Mesenchymal stem cell (in vitro differentiated cells and primary cell): ENCODE measurements at regions not wholly inside any gene's neighbourhood (a gene's known extent, or its start where the extent isn't known, plus 50 kb on each side); places are given as distances from the start of the nearest gene placed in this dataset.

Experiments used
- DNase-seq: peaks from one replicate; pipeline ENCODE4 v3.0.0-alpha.2; 2013
- H2AFZ ChIP-seq: one replicate; pipeline ENCODE4 v1.6.1; 2013; ENCODE audit warnings: low read depth, mild to moderate bottlenecking, control low read depth, inconsistent platforms, low read length, moderate library complexity
- H2AK5ac ChIP-seq: 2 replicates; pipeline ENCODE4 v1.6.1; 2013; ENCODE audit warnings: low read length, moderate library complexity, mild to moderate bottlenecking, inconsistent platforms; ENCODE audit not compliant: severe bottlenecking
- H2BK120ac ChIP-seq: one replicate; pipeline ENCODE4 v1.6.1; 2013; ENCODE audit warnings: low read depth, mild to moderate bottlenecking, inconsistent platforms, low read length, moderate library complexity
- H2BK12ac ChIP-seq, 2 experiments: one replicate each; pipeline ENCODE4 v1.6.1; 2013; ENCODE audit warnings: inconsistent platforms in 2 of 2, low read length in 2 of 2, mild to moderate bottlenecking in 2 of 2, moderate library complexity in 2 of 2, control low read depth in 1 of 2
- H2BK15ac ChIP-seq: one replicate; pipeline ENCODE4 v1.6.1; 2013; ENCODE audit warnings: mild to moderate bottlenecking, low read depth, inconsistent platforms; ENCODE audit not compliant: poor library complexity, severe bottlenecking
- H2BK5ac ChIP-seq: 2 replicates; pipeline ENCODE4 v1.6.1; 2013; ENCODE audit warnings: low read depth, mild to moderate bottlenecking, low read length, control low read depth, inconsistent platforms; ENCODE audit not compliant: poor library complexity, severe bottlenecking
- H3K14ac ChIP-seq, 2 experiments: one replicate each; pipeline ENCODE4 v1.6.1; 2013; ENCODE audit warnings: inconsistent platforms in 2 of 2, low read length in 2 of 2, control low read depth in 1 of 2, mild to moderate bottlenecking in 1 of 2, moderate library complexity in 1 of 2
- H3K18ac ChIP-seq, 2 experiments: one replicate each; pipeline ENCODE4 v1.6.1; 2013; ENCODE audit warnings: inconsistent platforms in 2 of 2, low read length in 2 of 2, control low read depth in 1 of 2, low read depth in 1 of 2, mild to moderate bottlenecking in 1 of 2
- H3K23ac ChIP-seq, 2 experiments: one replicate each; pipeline ENCODE4 v1.6.1; 2013; ENCODE audit warnings: inconsistent platforms in 2 of 2, low read length in 2 of 2, mild to moderate bottlenecking in 2 of 2, moderate library complexity in 2 of 2, control low read depth in 1 of 2
- H3K27ac ChIP-seq: 2 replicates; pipeline ENCODE4 v1.5.1; 2013; ENCODE audit warnings: mild to moderate bottlenecking, moderate library complexity, low read length, control low read depth, inconsistent platforms; ENCODE audit not compliant: poor library complexity, severe bottlenecking
- H3K27me3 ChIP-seq, 2 experiments: 2 replicates each; pipeline versions ENCODE4 v1.6.1 to v1.7.0; 2013; ENCODE audit warnings: low read length in 2 of 2, mild to moderate bottlenecking in 2 of 2, moderate library complexity in 2 of 2, control low read depth in 1 of 2, inconsistent platforms in 1 of 2; ENCODE audit not compliant: control insufficient read depth in 1 of 2, insufficient read depth in 1 of 2
- H3K36me3 ChIP-seq, 2 experiments: 2 replicates each; pipeline versions ENCODE4 v1.6.1 to v1.7.0; 2013; ENCODE audit warnings: low read length in 2 of 2, control low read depth in 1 of 2, inconsistent platforms in 1 of 2, low read depth in 1 of 2, mild to moderate bottlenecking in 1 of 2; ENCODE audit not compliant: insufficient read depth in 2 of 2, control insufficient read depth in 1 of 2
- H3K4ac ChIP-seq, 2 experiments: one replicate each; pipeline ENCODE4 v1.6.1; 2013; ENCODE audit warnings: inconsistent platforms in 2 of 2, low read length in 2 of 2, mild to moderate bottlenecking in 2 of 2, moderate library complexity in 2 of 2, control low read depth in 1 of 2, low read depth in 1 of 2
- H3K4me1 ChIP-seq: 2 replicates; pipeline ENCODE4 v1.6.1; 2013; ENCODE audit warnings: low read depth, low read length, control low read depth; ENCODE audit not compliant: control insufficient read depth, insufficient read depth
- H3K4me2 ChIP-seq: 2 replicates; pipeline ENCODE4 v1.6.1; 2013; ENCODE audit warnings: low read length, mild to moderate bottlenecking, inconsistent platforms; ENCODE audit not compliant: poor library complexity, severe bottlenecking
- H3K4me3 ChIP-seq, 2 experiments: 2 replicates each; pipeline versions ENCODE4 v1.5.1 to v1.7.0; 2013; ENCODE audit warnings: low read length in 2 of 2, mild to moderate bottlenecking in 2 of 2, control low read depth in 1 of 2, low read depth in 1 of 2; ENCODE audit not compliant: insufficient read depth in 1 of 2
- H3K79me1 ChIP-seq: replicated peaks from 2 replicates; pipeline ENCODE4 v1.6.1; 2013; ENCODE audit warnings: mild to moderate bottlenecking, control low read depth, low read length, inconsistent platforms; ENCODE audit not compliant: poor library complexity, severe bottlenecking
- H3K9ac ChIP-seq: 2 replicates; pipeline ENCODE4 v1.7.0; 2013; ENCODE audit warnings: mild to moderate bottlenecking, low read length, moderate library complexity
- H3K9me3 ChIP-seq: 2 replicates; pipeline ENCODE4 v1.7.0; 2013; ENCODE audit warnings: mild to moderate bottlenecking, low read length; ENCODE audit not compliant: control insufficient read depth
- H4K8ac ChIP-seq: one replicate; pipeline ENCODE4 v1.6.1; 2013; ENCODE audit warnings: inconsistent platforms, mild to moderate bottlenecking, low read length, moderate library complexity
- H4K91ac ChIP-seq: one replicate; pipeline ENCODE4 v1.6.1; 2013; ENCODE audit warnings: mild to moderate bottlenecking, low read length, inconsistent platforms
- WGBS: methylation state at CpG from one replicate; pipeline ENCODE4 v1.1.7; 2013; ENCODE audit warnings: mixed read lengths; 5-methylcytosine and 5-hydroxymethylcytosine counted together

- H3K27me3 ChIP-seq, result no peaks in the 10 kb centered on the region
- H3K23ac ChIP-seq, result no peak overlapping the region
- H2BK15ac ChIP-seq, result no peak overlapping the region
- H3K4me2 ChIP-seq, result no peak overlapping the region
- WGBS, result 80% methylated on average over 1 of the region's 1 CpG
- no peak overlapping the region for H3K4ac ChIP-seq
- H3K9me3 ChIP-seq, result peaks cover 2% of the 10 kb centered on the region
- no peak overlapping the region for H3K27ac ChIP-seq
- H3K4me1 ChIP-seq, result no peaks in the 10 kb centered on the region
- H3K79me1 ChIP-seq, result no peaks in the 10 kb centered on the region
- H3K36me3 ChIP-seq, result no peaks in the 10 kb centered on the region
- no peak overlapping the region for H4K91ac ChIP-seq
- no peak overlapping the region for H3K18ac ChIP-seq
- H2AK5ac ChIP-seq, result no peak overlapping the region
- no peak overlapping the region for H2BK5ac ChIP-seq
- no peak overlapping the region for H2BK120ac ChIP-seq
- no peak overlapping the region for H2BK12ac ChIP-seq
- H3K14ac ChIP-seq, result no peak overlapping the region
- H4K8ac ChIP-seq, result no peak overlapping the region
- H3K4me3 ChIP-seq, result no peak overlapping the region
- no peak for DNase-seq
- no peak overlapping the region for H2AFZ ChIP-seq
- no peak overlapping the region for H3K9ac ChIP-seq
Measured at GRCh38 chr4:43136752-43137151, 244.2 kb downstream of the GRXCR1 start.

- no peak overlapping the region for H3K23ac ChIP-seq
- no peak overlapping the region for H2BK12ac ChIP-seq
- no peak overlapping the region for H2BK5ac ChIP-seq
- DNase-seq, result no peak
- H3K14ac ChIP-seq, result no peak overlapping the region
- H2AK5ac ChIP-seq, result no peak overlapping the region
- H3K36me3 ChIP-seq, result no peaks in the 10 kb centered on the region
- no peak overlapping the region for H3K4me2 ChIP-seq
- no peak overlapping the region for H3K4ac ChIP-seq
- H3K18ac ChIP-seq, result no peak overlapping the region
- no peaks in the 10 kb centered on the region for H3K27me3 ChIP-seq
- H3K9ac ChIP-seq, result no peak overlapping the region
- no peaks in the 10 kb centered on the region for H3K4me1 ChIP-seq
- H2AFZ ChIP-seq, result no peak overlapping the region
- H3K9me3 ChIP-seq, result no peaks in the 10 kb centered on the region
- no peak overlapping the region for H3K27ac ChIP-seq
- H3K79me1 ChIP-seq, result no peaks in the 10 kb centered on the region
- no peak overlapping the region for H4K8ac ChIP-seq
- H3K4me3 ChIP-seq, result no peak overlapping the region
- WGBS, result 100% methylated on average over 1 of the region's 3 CpGs
- H2BK120ac ChIP-seq, result no peak overlapping the region
- H4K91ac ChIP-seq, result no peak overlapping the region
- H2BK15ac ChIP-seq, result no peak overlapping the region
Measured at GRCh38 chr4:43146198-43146597, 253.7 kb downstream of the GRXCR1 start.

GRCh38 chr4:43148481-43148880 lies 256.0 kb downstream of the GRXCR1 start:
- no peaks in the 10 kb centered on the region for H3K79me1 ChIP-seq
- H3K4me2 ChIP-seq, result no peak overlapping the region
- no peak overlapping the region for H2BK12ac ChIP-seq
- H3K23ac ChIP-seq, result no peak overlapping the region
- no peaks in the 10 kb centered on the region for H3K4me1 ChIP-seq
- no peak overlapping the region for H3K4ac ChIP-seq
- H3K9ac ChIP-seq, result no peak overlapping the region
- no peaks in the 10 kb centered on the region for H3K27me3 ChIP-seq
- H2AK5ac ChIP-seq, result no peak overlapping the region
- H3K27ac ChIP-seq, result no peak overlapping the region
- no peak overlapping the region for H2BK5ac ChIP-seq
- H2BK120ac ChIP-seq, result no peak overlapping the region
- H3K18ac ChIP-seq, result no peak overlapping the region
- H4K91ac ChIP-seq, result no peak overlapping the region
- H2AFZ ChIP-seq, result no peak overlapping the region
- WGBS, result 39% methylated on average over 2 of the region's 2 CpGs
- no peaks in the 10 kb centered on the region for H3K36me3 ChIP-seq
- no peak overlapping the region for H4K8ac ChIP-seq
- DNase-seq, result no peak
- H3K14ac ChIP-seq, result no peak overlapping the region
- H3K4me3 ChIP-seq, result no peak overlapping the region
- H2BK15ac ChIP-seq, result no peak overlapping the region
- no peaks in the 10 kb centered on the region for H3K9me3 ChIP-seq

- no peak overlapping the region for H2BK5ac ChIP-seq
- H2BK12ac ChIP-seq, result no peak overlapping the region
- H2BK120ac ChIP-seq, result no peak overlapping the region
- no peaks in the 10 kb centered on the region for H3K79me1 ChIP-seq
- H3K14ac ChIP-seq, result no peak overlapping the region
- H3K4ac ChIP-seq, result no peak overlapping the region
- H3K27ac ChIP-seq, result no peak overlapping the region
- no peak overlapping the region for H3K23ac ChIP-seq
- H3K4me1 ChIP-seq, result no peaks in the 10 kb centered on the region
- no peak overlapping the region for H4K91ac ChIP-seq
- no peak overlapping the region for H2AK5ac ChIP-seq
- peaks cover 3% of the 10 kb centered on the region for H3K9me3 ChIP-seq
- H2AFZ ChIP-seq, result no peak overlapping the region
- no peaks in the 10 kb centered on the region for H3K27me3 ChIP-seq
- no peak overlapping the region for H2BK15ac ChIP-seq
- no peak overlapping the region for H4K8ac ChIP-seq
- no peaks in the 10 kb centered on the region for H3K36me3 ChIP-seq
- DNase-seq, result no peak
- H3K9ac ChIP-seq, result no peak overlapping the region
- H3K4me3 ChIP-seq, result no peak overlapping the region
- H3K18ac ChIP-seq, result no peak overlapping the region
- no peak overlapping the region for H3K4me2 ChIP-seq
- 65% methylated on average over 1 of the region's 5 CpGs for WGBS
Measured at GRCh38 chr4:43163101-43163792, 270.7 kb downstream of the GRXCR1 start.
